ENCODE measurements at regions not wholly inside any gene's neighbourhood (a gene's known extent, or its start where the extent isn't known, plus 50 kb on each side); places are given as distances from the start of the nearest gene placed in this dataset.

DNA sequence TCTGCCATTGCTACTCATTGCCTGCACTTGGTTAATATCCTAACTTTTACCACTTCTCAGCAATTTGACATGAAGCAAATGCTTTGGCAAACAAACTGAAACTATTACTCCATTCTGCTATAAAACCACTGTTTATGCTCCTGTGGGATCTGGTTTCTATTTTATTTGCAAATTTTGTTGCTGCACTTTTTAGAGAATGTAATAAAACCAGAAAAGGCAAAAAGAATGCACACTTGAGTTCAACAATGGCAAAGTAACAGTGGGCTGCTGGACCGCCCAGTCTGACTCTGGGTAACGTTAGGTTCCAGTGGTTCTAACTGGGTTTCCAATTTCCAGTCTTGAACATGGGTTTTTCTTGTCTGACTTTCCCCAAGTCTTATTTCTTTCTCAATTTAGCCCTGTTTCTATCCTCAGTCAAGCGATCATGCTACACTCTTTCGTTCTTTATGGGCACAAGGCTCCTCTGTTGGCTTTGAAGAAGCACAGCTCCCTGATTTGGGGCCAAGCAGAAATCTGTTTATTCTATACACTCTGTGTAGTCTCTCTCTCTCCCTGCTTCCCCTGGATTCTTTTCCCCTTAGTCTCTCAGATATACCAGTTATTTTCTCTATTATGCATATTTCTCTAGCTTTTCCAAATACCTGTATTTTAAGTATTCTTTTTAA, 129.2 kb upstream of the FAM3C start:
- H3K4me1 Mint-ChIP-seq, result peaks cover 24% of the 10 kb centered on the region
- H3K27me3 Mint-ChIP-seq (ENCODE audit: low read depth), result no peaks in the 10 kb centered on the region
- no peak overlapping the region for H3K4me3 Mint-ChIP-seq
- no peak for DNase-seq (ENCODE audit: low read depth, low spot score)
- H3K36me3 Mint-ChIP-seq (ENCODE audit: low read depth), result no peaks in the 10 kb centered on the region
- H3K27ac Mint-ChIP-seq (ENCODE audit: unreplicated experiment), result no peak overlapping the region
- no peaks in the 10 kb centered on the region for H3K9me3 Mint-ChIP-seq
- TF ChIP-seq, protein P1, sequence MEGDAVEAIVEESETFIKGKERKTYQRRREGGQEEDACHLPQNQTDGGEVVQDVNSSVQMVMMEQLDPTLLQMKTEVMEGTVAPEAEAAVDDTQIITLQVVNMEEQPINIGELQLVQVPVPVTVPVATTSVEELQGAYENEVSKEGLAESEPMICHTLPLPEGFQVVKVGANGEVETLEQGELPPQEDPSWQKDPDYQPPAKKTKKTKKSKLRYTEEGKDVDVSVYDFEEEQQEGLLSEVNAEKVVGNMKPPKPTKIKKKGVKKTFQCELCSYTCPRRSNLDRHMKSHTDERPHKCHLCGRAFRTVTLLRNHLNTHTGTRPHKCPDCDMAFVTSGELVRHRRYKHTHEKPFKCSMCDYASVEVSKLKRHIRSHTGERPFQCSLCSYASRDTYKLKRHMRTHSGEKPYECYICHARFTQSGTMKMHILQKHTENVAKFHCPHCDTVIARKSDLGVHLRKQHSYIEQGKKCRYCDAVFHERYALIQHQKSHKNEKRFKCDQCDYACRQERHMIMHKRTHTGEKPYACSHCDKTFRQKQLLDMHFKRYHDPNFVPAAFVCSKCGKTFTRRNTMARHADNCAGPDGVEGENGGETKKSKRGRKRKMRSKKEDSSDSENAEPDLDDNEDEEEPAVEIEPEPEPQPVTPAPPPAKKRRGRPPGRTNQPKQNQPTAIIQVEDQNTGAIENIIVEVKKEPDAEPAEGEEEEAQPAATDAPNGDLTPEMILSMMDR (conservative IDR thresholded peaks at IDR 0.05), result no peak

DNA sequence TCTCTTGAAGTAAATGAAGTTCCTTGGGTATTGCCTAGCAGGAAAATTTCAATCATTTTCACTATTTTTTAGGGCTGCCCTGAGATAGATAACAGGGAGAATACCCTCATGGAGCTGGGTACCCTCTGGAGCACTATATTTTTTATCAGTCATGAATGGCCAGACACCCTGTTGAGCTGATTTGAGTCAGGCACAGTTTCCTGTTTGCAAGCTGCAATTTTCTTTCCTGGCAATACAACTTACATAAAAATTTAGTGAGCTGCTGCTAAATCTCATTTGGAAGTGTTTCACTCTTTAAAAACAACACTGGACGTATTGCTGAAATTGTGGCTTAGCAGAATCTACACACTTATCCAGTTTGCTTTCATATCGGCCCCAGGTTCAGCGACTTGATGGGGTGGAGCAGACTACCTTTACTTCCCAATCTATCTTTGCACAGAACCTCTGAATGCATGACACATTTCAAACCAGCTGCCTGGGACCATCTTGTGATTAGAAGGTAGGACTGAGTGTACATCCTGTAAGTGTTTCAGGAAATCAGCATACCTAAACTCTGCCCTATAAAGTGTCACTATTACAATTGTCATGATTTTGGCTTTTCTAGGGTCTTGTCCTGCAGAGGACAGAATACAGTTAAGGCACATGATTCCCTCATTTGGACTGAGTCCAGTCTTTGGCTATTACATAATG, 125.7 kb upstream of the FAM3C start:
- no peaks in the 10 kb centered on the region for H3K27me3 Mint-ChIP-seq (ENCODE audit: low read depth)
- H3K4me3 Mint-ChIP-seq, result no peak overlapping the region
- H3K27ac Mint-ChIP-seq (ENCODE audit: unreplicated experiment), result peak overlapping the region; percentile 40
- TF ChIP-seq, protein P1 (conservative IDR thresholded peaks at IDR 0.05), result no peak
- H3K36me3 Mint-ChIP-seq (ENCODE audit: low read depth), result peaks cover 2% of the 10 kb centered on the region
- peaks cover 17% of the 10 kb centered on the region for H3K4me1 Mint-ChIP-seq
- peaks cover 8% of the 10 kb centered on the region for H3K9me3 Mint-ChIP-seq
- no peak for DNase-seq (ENCODE audit: low read depth, low spot score)

DNA sequence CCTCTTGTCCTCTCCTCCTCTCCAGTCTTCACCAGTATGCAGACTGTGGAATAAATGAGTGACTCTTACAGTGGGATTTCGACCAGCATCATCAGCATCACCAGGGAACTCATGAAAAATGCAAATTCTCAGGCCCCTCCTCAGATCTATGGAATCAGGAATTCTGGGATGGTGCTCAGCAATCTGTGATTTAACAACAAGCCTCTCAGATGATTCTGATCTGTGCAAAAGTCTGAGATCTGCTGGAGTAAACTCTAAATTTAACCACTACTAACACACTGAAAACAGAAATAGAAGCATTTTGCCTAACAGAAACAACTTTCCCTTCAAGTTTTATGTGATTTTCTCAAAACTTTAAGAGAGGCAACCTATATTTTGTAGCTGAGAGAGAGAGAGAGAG, 124.8 kb upstream of the FAM3C start:
- TF ChIP-seq, protein P1 (conservative IDR thresholded peaks at IDR 0.05), result no peak
- Mint-ChIP-seq H3K4me1 (peaks cover 17% of the 10 kb centered on the region), H3K4me3 (no peak overlapping the region), H3K36me3 (ENCODE audit: low read depth) (peaks cover 2% of the 10 kb centered on the region), H3K27ac (ENCODE audit: unreplicated experiment) (peak overlapping the region; percentile 91), H3K27me3 (ENCODE audit: low read depth) (no peaks in the 10 kb centered on the region), H3K9me3 (peaks cover 8% of the 10 kb centered on the region)
- no peak for DNase-seq (ENCODE audit: low read depth, low spot score)

DNA sequence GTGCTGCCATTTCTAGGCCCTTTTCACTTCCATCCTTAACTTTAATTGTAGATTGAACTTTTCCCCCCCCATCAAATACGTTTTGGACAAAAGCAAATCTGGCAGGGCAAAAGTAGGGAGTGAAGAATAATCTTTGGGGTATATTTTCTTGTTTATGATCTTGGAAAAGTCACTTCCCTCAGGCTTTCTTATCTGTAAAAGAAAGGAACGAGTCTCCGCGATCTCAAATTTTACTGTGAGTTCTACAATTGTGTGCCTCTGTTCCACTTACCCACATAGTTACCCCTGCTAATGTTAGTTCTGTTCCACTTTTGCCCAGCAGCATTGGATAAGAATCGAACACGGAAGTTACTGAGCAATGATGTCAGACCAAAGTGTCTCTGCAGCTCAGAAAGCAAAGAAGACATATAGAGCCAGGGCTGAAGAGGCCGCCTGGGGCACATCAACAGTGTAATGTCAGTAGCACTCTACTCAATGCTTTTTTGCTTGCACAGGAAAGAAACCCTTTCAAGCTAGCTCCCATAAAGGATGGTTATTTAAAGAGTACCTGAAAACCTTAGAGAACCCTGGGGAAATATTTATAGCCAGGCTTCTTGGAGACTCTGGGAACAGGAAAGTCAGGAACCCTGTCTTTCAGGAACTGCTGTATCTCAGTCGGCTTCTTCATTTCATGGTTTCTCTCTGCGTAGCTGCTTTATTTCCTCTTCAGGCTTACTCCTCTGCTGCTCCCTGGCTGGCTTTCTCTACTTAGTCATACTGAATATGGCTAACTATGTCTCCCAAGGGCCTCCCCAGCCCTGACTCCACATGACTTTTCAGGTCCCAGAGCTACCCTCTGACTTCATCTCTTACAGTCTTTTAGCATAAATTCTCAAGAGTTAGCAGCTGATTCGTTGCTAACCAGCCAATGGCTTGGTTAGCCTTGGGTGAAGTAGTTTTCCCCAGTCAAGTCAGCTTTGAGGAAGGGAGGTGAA, 123.7 kb upstream of the FAM3C start:
- H3K4me1 Mint-ChIP-seq, result peaks cover 15% of the 10 kb centered on the region
- peaks cover 8% of the 10 kb centered on the region for H3K9me3 Mint-ChIP-seq
- no peaks in the 10 kb centered on the region for H3K27me3 Mint-ChIP-seq (ENCODE audit: low read depth)
- peaks cover 2% of the 10 kb centered on the region for H3K36me3 Mint-ChIP-seq (ENCODE audit: low read depth)
- TF ChIP-seq, protein P1 (conservative IDR thresholded peaks at IDR 0.05), result no peak
- H3K4me3 Mint-ChIP-seq, result no peak overlapping the region
- no peak for DNase-seq (ENCODE audit: low read depth, low spot score)
- H3K27ac Mint-ChIP-seq (ENCODE audit: unreplicated experiment), result peak overlapping the region; percentile 81

DNA sequence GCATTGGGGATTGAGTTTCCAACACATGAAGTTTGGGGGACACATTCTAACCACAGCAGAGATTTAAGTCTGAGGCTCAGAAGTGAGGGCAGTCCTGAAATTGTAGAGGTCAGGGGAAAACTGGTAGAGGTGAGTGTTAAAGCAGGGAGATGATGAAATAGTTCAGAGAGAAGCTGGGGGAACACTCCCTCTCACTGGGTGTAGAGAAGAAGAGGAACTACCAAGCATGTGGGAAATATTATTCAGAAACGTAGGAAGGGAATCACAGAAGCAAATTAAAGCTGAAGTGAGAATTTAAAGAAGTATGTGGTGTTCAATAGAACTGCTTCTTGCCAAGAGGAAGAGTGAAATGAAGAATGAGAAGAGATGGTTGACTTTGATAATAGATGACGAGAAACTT, 121.5 kb upstream of the FAM3C start:
- Mint-ChIP-seq H3K4me3 (no peak overlapping the region), H3K9me3 (peaks cover 8% of the 10 kb centered on the region), H3K4me1 (peaks cover 28% of the 10 kb centered on the region), H3K27ac (ENCODE audit: unreplicated experiment) (no peak overlapping the region), H3K27me3 (ENCODE audit: low read depth) (no peaks in the 10 kb centered on the region), H3K36me3 (ENCODE audit: low read depth) (peaks cover 2% of the 10 kb centered on the region)
- TF ChIP-seq, protein P1 (conservative IDR thresholded peaks at IDR 0.05), result no peak
- no peak for DNase-seq (ENCODE audit: low read depth, low spot score)

All from neural crest cell (in vitro differentiated cells).